HG02678 (cell line): ENCODE measurements at regions not wholly inside any gene's neighbourhood (a gene's known extent, or its start where the extent isn't known, plus 50 kb on each side); places are given as distances from the start of the nearest gene placed in this dataset.

ENCODE experiments used
- ATAC-seq: cut with Tn5 transposase; IDR thresholded peaks from one replicate; pipeline ENCODE4 v1.9.1; 2021; ENCODE audit warnings: mild to moderate bottlenecking, moderate library complexity; ENCODE audit not compliant: unreplicated experiment

DNA sequence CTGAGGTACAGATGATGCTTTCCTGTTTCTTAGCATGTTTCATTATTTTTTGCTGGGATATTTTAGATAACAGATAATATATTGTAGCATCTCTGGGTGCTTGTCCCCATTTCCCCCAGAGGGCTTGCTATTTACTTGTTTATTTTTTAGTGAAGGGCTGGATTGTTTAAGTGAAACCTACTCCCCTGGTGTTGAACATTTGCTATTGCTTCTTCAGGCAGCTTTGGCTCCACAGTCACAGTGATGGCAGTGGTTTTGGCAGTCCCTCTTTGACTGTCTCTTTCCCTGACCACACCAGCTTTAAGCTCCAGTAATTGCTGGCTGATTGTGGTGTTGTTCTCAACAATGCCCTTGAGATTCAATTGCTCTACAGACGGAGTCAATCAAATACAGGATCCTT, 128.9 kb downstream of the KLF13 start:
- ATAC-seq: no peak

- no peak for ATAC-seq
Observed at GRCh38 chr15:31456354-31457060, 129.9 kb downstream of the KLF13 start.

DNA sequence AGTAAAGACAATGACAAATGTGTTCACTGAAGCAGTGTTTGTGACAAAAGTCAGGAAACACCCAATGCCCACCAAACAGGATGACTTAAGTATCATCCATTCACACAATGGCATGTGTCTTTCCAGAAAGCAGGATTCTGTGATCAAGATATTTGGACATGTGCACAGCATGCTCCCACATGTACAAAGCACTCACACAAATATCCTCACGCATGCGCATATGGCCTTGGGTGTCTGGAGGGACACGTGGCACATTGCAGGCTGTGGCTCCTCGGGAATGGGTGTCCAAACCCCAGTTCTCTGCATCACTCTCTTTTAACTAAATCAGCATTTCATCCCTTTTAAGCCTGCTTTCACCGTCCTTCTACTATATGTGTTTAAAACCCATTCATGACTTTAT, 130.5 kb downstream of the KLF13 start:
- no peak for ATAC-seq

- no peak for ATAC-seq
Observed at GRCh38 chr15:31457631-31458526, 131.2 kb downstream of the KLF13 start.

DNA sequence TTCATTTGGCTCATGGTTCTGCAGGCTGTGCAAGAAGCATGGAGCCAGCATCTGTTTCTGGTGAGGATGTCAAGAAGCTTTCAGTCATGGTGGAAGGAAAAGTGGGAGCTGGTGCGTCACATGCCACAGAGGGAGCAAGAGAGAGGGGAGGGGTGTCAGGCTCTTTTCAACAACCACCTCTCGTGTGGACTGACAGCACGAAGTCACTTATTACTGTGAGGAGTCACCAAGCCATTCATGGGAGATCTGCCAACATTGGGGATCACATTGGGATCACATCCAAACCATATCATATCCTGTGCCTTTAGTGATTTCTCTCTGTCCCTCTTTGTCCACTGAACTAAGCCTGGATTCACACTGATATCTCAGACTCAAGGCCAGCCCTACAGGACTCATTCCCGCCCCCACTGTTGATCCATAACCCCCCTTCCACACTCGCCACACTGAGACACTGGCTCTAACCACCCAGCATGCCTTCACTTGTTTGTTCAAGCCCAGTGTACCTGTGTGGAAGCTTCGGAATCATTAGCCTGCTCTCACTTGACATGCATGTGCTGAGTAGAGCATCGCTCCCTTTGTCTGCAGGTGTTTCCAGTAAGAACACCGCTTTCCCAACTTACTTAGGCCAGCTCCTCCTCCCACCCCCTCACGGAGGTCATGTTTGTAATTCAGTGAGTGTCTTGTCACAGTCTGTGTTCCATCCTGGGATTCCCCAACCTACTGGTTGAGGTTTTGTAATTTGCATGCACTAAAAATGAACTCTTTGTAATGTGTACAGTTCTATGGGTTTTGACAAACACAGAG, 132.2 kb downstream of the KLF13 start:
- ATAC-seq: peak; percentile 96

GRCh38 chr15:31459400-31459748, 132.7 kb downstream of the KLF13 start:
- ATAC-seq: no peak

GRCh38 chr15:31461375-31461774, 134.7 kb downstream of the KLF13 start:
- no peak for ATAC-seq

DNA sequence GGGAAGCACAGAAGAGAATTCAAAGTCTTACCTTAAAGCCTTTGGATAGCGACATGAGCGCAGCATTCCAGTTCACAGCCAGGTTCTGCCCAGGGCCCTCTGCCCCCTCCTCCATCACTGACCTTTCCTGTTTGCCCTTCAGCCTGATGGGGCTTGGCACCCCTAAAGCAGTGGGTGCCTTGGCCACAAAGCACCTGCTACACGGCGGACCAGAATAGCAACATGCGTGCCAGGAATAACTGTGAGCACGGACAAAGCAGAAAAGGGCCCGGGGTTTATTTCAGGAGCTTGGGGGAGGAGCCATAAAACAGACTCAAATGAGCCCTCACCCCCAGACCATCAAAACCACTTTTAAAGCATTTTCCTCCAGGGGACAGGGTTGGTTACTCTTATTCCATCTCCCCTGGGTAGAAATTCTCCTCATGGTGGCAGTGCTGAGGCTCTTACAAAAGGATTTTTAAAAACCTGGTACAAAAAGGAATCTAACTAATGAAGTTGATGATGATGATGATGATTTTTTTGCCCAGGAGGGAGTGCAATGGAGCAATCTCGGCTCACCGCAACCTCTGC, 135.4 kb downstream of the KLF13 start:
- no peak for ATAC-seq

DNA sequence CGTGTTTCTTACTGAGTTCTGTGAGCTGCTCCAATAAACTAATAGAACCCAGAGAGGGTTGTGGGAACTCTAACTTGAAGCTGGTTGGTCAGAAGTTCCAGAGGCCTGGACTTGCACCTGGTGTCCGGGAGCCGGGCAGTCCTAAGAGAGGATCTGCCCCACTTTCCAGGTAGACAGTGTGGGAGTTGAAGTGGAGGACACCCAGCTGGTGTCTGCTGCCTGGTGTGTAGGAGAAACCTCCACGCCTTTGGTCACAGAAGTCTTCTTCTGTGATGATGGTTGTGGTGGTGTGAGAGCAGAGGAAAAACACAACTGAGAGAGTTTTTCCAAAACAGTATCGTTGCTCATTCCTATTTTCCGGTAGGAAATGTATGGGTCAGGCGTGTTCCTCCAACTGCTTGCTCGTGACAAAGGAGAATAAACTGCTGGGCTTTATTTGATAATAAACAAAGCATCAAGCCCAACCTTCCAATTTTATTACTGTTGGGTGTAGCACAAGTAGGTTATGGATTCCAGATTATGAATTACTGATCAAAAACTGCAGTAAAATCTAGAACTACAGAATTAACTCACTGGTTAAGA, 137.0 kb downstream of the KLF13 start:
- no peak for ATAC-seq

- no peak for ATAC-seq
Observed at GRCh38 chr15:31464216-31465082, 137.8 kb downstream of the KLF13 start.

DNA sequence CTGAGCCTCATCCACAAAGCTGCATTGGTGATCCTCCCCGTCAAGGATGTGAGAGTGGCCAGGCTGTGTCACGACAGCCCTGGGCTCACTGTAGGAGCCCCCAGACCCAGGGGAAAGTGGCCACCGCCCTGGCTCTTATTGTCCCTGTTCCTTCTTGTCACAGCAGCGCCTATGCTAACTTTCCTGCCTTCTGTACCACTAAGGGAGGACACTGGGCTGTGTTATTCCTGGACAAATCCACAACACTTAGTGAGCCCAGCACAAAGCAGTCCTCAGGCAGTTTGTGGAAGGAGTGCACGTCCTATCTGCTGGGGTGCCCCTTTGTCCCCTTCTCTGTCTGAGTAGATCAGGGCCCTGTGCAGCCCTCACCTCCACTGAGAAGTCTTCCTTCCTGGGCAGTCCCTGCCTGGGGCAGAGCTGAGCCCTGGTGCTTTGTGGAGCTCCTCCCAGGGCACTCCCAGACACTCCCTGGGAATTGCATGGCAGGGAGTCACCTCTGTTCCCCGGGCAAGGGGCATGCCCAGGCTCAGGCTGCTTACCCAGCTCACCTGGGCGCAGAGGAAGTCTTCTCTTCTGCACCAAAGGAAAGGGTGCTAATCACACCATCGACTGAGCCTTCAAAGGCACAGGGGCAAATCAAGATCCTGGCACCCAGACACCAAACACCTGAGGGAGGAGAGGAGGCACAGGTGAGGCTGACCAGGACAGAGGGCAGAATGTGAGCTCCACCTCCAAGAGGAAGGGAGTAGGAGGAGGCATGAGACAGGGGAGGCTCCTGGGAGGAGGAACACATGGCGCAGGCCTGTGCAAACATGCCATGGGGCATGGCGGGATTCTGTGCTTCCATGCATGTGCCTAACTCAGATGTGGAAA, 138.7 kb downstream of the KLF13 start:
- ATAC-seq: no peak

- ATAC-seq: no peak
Observed at GRCh38 chr15:31467361-31467760, 140.7 kb downstream of the KLF13 start.

GRCh38 chr15:31468911-31469785, 142.5 kb downstream of the KLF13 start:
- ATAC-seq: no peak

DNA sequence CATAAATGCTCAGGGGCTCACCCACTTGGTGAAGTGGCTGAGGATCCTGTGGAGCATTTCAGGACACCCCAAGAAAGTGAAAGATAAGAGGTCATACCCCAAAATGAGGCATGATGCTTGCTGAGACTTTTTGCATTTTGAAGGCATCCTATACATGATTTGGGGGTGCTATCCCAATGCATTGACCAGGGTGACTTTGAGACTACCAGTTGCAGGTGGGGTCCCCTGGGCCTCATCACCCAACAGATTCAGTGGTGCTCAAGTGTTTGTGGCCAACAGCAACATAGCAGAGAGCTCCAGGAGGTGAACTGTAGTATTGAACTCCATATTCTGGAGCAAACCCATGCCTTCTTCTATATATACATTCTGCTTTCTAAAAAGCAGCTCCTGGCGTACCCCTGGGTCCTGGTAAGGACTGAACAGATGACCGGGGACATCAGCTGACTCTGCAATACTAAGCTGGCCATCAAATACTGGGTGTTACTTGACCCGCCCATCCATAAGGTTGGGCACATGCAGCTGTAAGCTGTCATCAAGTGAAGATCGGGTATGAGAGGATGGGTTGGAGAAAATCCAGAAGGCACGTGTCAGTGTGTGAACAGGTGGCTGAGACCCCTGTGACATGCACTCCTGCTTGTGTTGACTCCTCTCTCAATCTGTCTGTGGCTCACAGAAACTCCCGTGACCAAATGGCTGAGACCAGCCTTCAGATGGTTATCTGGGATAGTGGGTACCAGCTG, 143.3 kb downstream of the KLF13 start:
- ATAC-seq: no peak

- no peak for ATAC-seq
Observed at GRCh38 chr15:31470756-31471155, 144.1 kb downstream of the KLF13 start.

- no peak for ATAC-seq
Observed at GRCh38 chr15:31471731-31472430, 145.2 kb downstream of the KLF13 start.
